Upper lobe of left lung (tissue), 4 donors: ENCODE measurements at regions not wholly inside any gene's neighbourhood (a gene's known extent, or its start where the extent isn't known, plus 50 kb on each side); places are given as distances from the start of the nearest gene placed in this dataset.

Source experiments
- EP300 ChIP-seq, 4 donors: sonication (generic); formaldehyde crosslinking; IDR thresholded peaks; one replicate each; pipeline ENCODE4 v1.5.1; 2017; ENCODE audit warnings: antibody characterized with exemption in 4 of 4, control low read depth in 2 of 4
- POLR2A ChIP-seq, 4 donors: fragments of 450-650 bp; IDR thresholded peaks; one replicate each; pipeline ENCODE4 v1.5.1; 2016 to 2017; ENCODE audit warnings: antibody characterized with exemption in 4 of 4, mild to moderate bottlenecking in 2 of 4
- POLR2AphosphoS5 ChIP-seq, 2 donors: sonication (generic); formaldehyde crosslinking; IDR thresholded peaks; one replicate each; pipeline ENCODE4 v1.5.1; 2017; ENCODE audit warnings: antibody characterized with exemption in 2 of 2
- TF ChIP-seq, protein P1 (sequence below), 6 experiments: fragments of 450-650 bp in 4 of 6; fragments of 200-600 bp in 2 of 6; sonication (generic) in 2 of 6; IDR thresholded peaks; one replicate each; pipeline ENCODE4 v1.5.1; 2016 to 2019; ENCODE audit warnings: antibody characterized with exemption in 6 of 6

DNA sequence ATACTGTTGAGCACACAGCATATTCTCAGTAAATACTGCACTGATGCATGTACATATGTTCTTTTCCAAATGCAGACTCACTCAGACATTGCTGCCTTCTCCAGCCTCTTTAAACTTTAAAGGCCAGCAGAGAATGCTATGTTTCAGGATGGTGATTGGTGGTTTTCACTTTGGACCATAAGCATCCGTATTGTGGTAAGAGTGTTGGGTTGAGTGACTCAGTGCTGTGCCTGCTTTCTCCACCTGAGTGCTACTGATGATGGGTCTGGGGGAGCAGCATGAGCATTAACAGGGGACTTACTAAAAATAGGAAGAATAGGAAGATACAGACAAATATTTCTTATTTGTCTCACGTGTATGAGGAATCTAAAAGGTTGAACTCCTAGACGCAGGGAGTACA is 56.3 kb upstream of the ZNF92 start:
- TF ChIP-seq, protein P1, sequence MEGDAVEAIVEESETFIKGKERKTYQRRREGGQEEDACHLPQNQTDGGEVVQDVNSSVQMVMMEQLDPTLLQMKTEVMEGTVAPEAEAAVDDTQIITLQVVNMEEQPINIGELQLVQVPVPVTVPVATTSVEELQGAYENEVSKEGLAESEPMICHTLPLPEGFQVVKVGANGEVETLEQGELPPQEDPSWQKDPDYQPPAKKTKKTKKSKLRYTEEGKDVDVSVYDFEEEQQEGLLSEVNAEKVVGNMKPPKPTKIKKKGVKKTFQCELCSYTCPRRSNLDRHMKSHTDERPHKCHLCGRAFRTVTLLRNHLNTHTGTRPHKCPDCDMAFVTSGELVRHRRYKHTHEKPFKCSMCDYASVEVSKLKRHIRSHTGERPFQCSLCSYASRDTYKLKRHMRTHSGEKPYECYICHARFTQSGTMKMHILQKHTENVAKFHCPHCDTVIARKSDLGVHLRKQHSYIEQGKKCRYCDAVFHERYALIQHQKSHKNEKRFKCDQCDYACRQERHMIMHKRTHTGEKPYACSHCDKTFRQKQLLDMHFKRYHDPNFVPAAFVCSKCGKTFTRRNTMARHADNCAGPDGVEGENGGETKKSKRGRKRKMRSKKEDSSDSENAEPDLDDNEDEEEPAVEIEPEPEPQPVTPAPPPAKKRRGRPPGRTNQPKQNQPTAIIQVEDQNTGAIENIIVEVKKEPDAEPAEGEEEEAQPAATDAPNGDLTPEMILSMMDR (IDR thresholded peaks at IDR 0.05), result no peak
- no peak for TF ChIP-seq POLR2A (IDR thresholded peaks at IDR 0.05)
- TF ChIP-seq EP300 (IDR thresholded peaks at IDR 0.05), result no peak
- no peak for TF ChIP-seq POLR2AphosphoS5 (IDR thresholded peaks at IDR 0.05)
